ENCODE measurements at regions not wholly inside any gene's neighbourhood (a gene's known extent, or its start where the extent isn't known, plus 50 kb on each side); places are given as distances from the start of the nearest gene placed in this dataset.
"Not testable (repeated sequence)": the region's sequence is repeated elsewhere in the genome, so short reads cannot be mapped to it uniquely, and the experiment has no call there.

DNA sequence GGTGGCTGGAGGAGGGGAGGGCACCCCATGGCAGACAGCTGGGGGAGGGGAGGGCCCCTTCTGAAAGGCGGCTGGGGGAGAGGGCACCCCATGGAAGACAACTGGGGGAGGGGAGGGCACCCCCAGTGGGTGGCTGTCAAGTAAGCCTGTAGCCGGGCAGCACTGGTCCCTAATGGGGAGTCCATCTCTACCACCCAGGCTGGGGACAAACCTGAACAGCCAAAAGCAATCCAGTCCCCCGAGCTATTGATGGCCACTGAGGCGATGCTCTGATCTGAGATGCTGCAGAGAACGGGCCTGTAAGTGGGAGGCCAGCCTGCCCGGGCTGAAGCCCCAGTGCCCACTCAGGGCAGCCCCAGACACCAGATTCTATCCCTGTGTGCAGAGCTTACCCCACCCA is 5378.4 kb upstream of the TPTE start:
- TF ChIP-seq, protein P1, sequence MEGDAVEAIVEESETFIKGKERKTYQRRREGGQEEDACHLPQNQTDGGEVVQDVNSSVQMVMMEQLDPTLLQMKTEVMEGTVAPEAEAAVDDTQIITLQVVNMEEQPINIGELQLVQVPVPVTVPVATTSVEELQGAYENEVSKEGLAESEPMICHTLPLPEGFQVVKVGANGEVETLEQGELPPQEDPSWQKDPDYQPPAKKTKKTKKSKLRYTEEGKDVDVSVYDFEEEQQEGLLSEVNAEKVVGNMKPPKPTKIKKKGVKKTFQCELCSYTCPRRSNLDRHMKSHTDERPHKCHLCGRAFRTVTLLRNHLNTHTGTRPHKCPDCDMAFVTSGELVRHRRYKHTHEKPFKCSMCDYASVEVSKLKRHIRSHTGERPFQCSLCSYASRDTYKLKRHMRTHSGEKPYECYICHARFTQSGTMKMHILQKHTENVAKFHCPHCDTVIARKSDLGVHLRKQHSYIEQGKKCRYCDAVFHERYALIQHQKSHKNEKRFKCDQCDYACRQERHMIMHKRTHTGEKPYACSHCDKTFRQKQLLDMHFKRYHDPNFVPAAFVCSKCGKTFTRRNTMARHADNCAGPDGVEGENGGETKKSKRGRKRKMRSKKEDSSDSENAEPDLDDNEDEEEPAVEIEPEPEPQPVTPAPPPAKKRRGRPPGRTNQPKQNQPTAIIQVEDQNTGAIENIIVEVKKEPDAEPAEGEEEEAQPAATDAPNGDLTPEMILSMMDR (optimal IDR thresholded peaks at IDR 0.05 in 1 of 3, IDR thresholded peaks at IDR 0.05 in 1 of 3, conservative IDR thresholded peaks at IDR 0.05 in 1 of 3; ENCODE audit: extremely low read depth in 1 of 3, insufficient read depth in 2 of 3, low read length in 3 of 3): not testable (repeated sequence)
- TF ChIP-seq EZH2 (IDR thresholded peaks at IDR 0.05; ENCODE audit: low read length): not testable (repeated sequence)

All from keratinocyte (primary cell).